NCI-H82 treated with DMSO at 0.1 percent for 48 hours (cell line): ENCODE measurements at regions not wholly inside any gene's neighbourhood (a gene's known extent, or its start where the extent isn't known, plus 50 kb on each side); places are given as distances from the start of the nearest gene placed in this dataset.
"Not testable (repeated sequence)": the region's sequence is repeated elsewhere in the genome, so short reads cannot be mapped to it uniquely, and the experiment has no call there.

ENCODE experiments used
- DNase-seq: peaks from one replicate; lab custom pipeline; 2025; ENCODE audit not compliant: unreplicated experiment; lab: John Stamatoyannopoulos, UW

GRCh38 chr17:63075969-63076368 is 109.9 kb downstream of the TANC2 start:
- DNase-seq = no peak

GRCh38 chr17:63078707-63079106 is 112.7 kb downstream of the TANC2 start:
- no peak for DNase-seq

- DNase-seq = no peak
Observed at GRCh38 chr17:63082273-63082861, 116.3 kb downstream of the TANC2 start.

GRCh38 chr17:63082952-63083351 is 116.9 kb downstream of the TANC2 start:
- no peak for DNase-seq

GRCh38 chr17:63086483-63087185 is 120.6 kb downstream of the TANC2 start:
- no peak for DNase-seq

GRCh38 chr17:63090358-63091114 is 124.5 kb downstream of the TANC2 start:
- DNase-seq = not testable (repeated sequence)

- not testable (repeated sequence) for DNase-seq
Observed at GRCh38 chr17:63091909-63092308, 125.9 kb downstream of the TANC2 start.

- DNase-seq = no peak
Observed at GRCh38 chr17:63094631-63095030, 128.6 kb downstream of the TANC2 start.

- no peak for DNase-seq
Observed at GRCh38 chr17:63095459-63095858, 129.4 kb downstream of the TANC2 start.

- DNase-seq = no peak
Observed at GRCh38 chr17:63095879-63096278, 129.8 kb downstream of the TANC2 start.

- no peak for DNase-seq
Observed at GRCh38 chr17:63096426-63096825, 130.4 kb downstream of the TANC2 start.

GRCh38 chr17:63099425-63099824 is 133.4 kb downstream of the TANC2 start:
- DNase-seq = no peak

- DNase-seq = no peak
Observed at GRCh38 chr17:63102034-63102433, 136.0 kb downstream of the TANC2 start.

- no peak for DNase-seq
Observed at GRCh38 chr17:63106050-63106449, 140.0 kb downstream of the TANC2 start.

GRCh38 chr17:63109661-63110060 is 143.6 kb downstream of the TANC2 start:
- no peak for DNase-seq

- DNase-seq = no peak
Observed at GRCh38 chr17:63113167-63113566, 147.1 kb downstream of the TANC2 start.

- no peak for DNase-seq
Observed at GRCh38 chr17:63116228-63116627, 150.2 kb downstream of the TANC2 start.

GRCh38 chr17:63116967-63117830 is 151.2 kb downstream of the TANC2 start:
- no peak for DNase-seq

GRCh38 chr17:63120406-63120805 is 154.4 kb downstream of the TANC2 start:
- DNase-seq = no peak

GRCh38 chr17:63124536-63124935 is 158.5 kb downstream of the TANC2 start:
- no peak for DNase-seq

GRCh38 chr17:63124958-63125357 is 158.9 kb downstream of the TANC2 start:
- DNase-seq = no peak
